Pulmonary artery endothelial cell (primary cell): ENCODE measurements at regions not wholly inside any gene's neighbourhood (a gene's known extent, or its start where the extent isn't known, plus 50 kb on each side); places are given as distances from the start of the nearest gene placed in this dataset.

Experiments
- DNase-seq: peaks from one replicate; pipeline ENCODE4 v3.0.0-alpha.2; 2011; ENCODE audit warnings: low read depth, low spot score

DNA sequence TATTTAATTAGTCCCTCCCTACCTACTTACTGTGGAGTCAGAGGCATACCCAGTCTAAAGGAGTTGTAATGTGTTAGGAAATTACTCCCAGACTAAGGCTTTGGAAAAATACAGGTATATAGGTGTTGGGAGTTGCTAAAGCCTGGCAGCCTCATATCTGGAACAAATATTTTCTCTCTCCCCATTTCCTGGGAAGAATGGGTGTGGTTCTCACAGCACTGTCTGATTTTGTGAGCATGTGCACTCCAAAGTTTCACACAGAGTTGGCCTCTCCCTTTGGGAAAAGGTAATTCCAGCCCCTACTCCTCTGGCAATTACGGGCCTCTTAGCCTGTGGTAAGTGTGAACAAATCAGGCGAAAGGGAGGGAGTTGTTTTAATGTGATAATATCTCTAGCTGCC lies 187.0 kb downstream of the MID1IP1 start:
- no peak for DNase-seq

DNA sequence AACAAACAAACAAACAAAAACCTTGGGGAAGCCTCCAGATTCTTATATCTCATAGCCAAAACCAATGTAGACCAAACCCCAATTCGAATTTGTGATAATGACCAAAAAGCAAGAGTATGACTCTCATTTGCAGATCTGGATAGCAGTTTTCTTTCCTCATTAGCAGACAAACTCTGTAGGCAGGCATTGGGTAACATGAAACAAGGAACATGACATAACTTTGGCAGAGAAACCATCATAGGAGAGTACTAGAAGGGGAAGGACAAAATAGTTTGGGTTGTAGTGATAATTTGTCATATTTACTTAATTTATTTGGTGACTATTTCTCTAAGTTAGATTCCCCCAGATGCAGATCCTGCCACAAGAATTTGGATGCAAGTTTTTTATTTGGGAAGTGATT lies 187.8 kb downstream of the MID1IP1 start:
- DNase-seq, result no peak

DNA sequence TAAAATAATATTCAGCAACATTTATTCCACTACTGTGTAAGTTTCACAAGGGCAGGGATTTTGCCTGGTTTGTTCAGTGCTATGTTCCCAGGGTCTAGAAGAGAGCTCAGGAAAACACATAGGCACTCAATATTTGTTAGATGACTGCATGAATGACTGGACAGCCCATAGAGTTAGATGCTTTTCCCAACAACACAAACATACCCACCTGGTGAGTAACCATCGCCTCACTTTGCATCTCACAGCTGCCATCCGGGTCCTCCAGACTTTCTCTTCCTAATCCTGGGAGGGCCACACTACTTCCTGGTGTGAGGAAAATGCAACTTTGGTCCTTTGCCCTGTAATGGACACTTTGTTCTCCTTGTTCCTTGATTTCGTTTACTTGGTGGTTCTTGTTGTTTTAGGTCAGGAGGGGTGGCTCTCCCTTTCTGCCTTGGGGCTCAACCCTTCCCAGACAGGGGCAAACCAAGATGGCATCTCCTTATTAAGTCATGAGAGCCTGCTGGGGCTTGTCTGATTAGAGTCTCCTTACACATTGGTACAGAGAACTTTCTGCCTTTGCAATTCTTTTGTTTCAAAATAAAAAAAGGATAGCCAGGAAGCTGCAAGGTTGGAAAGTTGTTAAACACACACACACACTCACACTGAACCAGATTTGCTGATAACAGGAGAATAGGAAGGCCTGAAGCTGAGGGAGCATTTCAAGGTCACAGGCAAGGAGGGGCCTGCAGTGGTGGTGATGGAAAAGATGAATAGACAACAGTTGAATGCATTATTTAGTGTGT lies 190.6 kb downstream of the MID1IP1 start:
- no peak for DNase-seq

DNA sequence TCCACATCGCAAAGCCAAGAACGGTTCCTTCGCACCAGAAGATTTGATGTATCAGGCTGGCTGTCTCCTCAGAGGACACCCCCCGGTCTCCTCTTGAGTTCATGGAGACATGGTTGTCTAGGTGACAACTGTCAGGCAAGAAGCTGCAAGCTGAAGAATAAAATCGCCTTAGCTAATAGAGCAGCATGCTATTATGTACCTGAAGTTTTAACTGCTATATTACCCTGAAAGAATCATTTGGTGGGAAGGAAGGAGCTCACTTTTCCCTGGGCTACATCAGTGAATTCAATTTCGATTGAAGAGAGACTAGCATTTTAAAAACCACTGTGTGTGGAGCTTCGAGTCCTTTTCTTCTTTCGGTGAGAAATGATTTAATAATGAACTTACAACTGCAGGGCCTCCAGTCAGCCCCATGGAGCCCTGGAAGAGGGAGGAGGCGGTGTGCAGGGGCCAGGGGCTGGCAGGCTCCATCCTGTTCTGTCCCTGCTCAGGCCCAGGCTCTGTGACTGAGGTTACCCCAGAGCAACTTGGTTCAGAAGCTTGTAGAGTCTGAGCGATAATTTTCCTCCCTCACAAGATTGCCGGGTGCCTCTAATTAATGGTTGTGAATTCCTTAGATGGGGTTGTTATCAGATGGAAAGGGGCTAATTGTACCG lies 191.3 kb downstream of the MID1IP1 start:
- no peak for DNase-seq

DNA sequence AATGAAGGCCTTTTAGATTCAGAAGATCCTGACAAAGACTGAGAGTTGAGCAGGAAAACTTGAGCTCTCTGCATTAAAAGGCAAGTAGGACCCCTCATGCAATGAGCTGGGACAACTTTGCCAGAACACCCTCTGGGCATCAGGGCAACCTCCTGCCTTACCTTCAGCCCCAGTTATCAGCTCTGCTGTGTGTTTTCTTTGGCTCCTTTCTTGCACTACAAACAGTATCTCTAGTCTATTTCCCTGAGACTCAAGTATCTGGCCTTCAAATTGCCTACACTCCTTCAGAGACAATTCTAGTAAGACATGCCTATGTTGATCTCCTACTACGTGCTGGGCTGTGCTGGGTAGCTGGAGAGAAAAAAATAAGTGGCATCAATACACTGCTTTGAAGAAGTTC lies 192.2 kb downstream of the MID1IP1 start:
- no peak for DNase-seq

DNA sequence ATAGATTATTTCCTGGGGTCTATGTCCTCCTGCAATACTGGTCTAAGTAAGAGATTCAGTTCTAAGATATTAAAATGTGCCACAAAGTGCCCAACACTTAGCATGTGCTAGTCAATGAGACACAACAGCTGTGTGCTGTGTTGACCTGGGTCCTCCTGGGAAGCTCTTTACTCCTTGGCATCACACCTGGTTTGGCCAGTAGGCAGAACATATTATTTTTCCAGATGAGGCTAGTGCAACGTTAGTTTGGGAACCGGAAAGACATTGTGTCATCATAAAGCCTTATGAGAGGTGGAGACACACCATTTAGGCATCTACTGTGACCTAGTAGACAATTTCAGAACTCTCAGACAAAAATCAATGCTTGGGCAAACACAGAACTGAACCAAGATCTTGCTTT lies 197.8 kb downstream of the MID1IP1 start:
- DNase-seq, result no peak

DNA sequence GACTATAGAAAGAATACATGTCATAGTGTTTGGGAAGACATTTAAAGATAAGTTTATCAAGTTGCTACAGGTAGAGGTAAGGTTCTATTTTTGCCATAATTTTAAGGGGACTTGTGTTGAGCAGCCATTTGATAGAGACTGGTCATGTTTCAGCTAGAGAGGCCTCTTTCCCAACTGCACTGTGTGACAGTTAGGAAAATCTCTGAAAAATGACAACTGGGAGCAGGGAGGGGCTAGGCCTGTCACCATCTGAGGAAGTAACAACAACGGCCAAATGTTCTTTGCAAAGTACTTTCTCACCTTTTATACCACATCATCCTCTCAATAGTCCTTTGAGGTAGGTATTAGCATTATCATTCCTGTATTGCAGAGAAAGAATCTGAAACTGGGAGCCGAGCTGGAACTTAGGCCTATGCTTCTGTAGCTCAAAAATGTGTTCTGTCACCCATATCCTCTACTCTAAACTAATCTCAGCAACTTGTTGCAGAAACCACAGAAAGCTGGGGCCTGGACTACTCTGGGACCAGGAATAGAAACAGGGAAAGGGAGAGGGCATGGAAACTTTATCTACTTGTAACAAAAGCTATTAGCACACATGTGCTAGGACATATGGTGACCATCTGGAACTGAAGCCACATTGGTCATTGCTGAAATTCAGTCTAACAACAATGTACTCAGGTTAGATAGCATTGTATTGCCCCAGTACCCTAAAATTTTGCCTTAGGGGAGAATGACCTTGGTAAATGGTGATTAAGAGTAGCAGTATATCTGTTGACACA lies 198.9 kb downstream of the MID1IP1 start:
- DNase-seq, result no peak

DNA sequence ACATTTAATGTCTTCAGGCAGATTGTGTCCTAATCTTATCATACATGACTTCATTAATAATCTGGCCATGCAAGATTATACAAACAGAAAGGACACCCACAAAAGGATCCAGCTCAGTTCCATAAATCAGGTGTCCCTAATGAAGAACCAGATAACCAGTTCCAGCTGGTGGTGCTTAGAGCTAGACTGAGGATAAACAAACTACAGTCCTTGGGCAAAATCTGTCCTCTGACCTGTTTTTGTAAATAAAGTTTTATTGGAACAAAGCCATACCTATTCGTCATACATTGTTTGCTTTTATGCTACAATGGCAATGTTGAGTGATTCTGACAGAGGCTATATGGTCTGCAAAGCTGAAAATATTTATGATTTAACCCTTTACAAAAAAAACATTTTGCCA lies 199.5 kb downstream of the MID1IP1 start:
- DNase-seq, result no peak

DNA sequence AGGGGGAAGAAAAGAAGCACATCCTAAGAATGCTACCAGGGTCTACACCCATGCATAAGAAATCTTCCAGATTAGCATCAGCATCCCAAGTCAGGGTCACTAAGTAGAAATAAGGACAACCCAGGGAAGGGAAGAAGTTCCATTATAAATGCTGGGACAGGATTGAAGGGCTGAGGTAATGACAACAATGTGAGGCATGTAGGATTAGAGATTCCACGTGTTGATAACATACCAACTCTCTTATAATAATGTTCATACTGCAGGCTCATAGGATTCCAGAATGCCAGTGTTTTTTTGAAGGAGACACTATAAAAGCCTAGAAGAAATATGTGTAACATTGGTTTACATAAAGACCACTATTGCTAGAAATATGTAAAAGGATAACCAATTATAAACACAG lies 201.2 kb downstream of the MID1IP1 start:
- no peak for DNase-seq

DNA sequence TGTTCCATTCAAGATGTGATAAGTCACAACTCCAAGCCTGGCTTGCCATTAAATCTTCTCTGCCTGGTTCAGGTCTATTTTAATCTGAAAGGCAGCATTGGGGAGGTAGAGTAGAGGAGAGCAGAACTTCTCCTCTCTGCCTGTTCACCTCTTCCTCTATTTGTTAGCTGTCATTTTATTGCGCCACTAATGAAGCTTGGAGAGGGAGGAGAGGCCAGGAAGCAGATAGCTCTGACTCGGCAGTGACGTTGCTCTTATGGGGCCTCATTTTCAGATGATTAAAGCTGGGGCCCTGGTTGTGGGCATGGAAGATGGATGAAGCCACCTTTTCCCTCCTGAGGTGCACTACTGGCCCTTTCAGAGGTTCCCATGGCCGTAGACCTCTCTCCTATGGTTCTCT lies 207.3 kb downstream of the MID1IP1 start:
- DNase-seq, result no peak

DNA sequence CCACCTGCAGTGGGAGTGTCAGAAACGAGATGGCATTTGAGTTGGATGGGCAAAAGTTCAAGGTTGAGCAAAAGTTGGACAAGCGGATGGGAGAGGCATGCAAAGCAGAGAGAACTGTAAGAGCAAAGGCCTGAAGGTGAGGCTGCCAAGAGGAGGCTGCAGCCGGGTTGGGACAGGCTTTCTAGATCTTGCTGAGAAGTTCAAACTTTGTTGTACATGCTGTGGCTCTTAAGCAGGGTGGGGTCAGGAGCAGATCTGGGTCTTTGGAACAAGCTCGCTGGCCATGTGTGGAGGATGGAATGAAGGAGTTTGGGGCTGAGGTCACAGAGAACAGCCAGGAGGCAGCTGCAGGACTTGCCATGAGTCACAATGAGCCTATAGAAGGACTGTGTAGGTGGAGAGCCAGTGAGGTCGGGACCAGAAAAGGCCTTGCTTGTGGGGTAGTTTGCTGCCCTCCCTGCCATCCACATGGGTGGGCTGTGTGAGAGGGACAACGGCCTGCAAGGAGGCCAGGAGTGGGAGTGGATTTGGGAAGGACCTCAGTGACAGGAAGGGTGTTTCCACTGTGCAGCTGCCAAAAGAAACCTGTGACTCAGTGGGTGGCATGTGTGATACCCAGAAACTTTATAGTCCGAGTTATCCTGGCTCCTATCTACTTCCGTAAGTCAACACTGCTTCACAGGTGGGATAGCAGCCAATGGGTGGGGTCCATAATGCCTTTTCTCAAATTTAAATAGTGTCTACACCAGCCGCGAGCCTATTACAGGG lies 210.4 kb downstream of the MID1IP1 start:
- DNase-seq, result no peak

DNA sequence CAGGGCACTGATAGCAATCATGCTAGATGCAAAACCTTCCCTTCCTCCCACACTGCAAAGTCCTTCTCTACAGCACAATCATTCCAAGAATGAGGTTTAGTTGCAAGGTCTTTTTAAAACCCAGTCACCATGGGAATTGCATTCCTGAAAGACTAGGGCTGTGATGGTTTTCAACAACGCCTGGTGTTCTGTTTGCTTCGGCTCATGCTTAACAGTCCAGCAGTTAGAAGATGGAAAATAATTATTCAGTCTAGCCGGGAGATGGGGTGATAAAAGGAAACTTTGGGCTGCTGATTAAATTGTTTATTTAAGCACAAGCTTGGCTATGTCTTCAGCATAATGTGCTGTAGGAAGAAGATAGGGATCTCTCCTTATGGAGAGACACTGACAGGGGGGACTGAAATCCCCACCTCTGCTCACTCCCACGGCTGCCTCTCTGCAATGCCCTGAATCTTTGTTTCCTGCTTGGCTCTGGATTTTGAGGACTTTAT lies 211.4 kb downstream of the MID1IP1 start:
- no peak for DNase-seq

DNA sequence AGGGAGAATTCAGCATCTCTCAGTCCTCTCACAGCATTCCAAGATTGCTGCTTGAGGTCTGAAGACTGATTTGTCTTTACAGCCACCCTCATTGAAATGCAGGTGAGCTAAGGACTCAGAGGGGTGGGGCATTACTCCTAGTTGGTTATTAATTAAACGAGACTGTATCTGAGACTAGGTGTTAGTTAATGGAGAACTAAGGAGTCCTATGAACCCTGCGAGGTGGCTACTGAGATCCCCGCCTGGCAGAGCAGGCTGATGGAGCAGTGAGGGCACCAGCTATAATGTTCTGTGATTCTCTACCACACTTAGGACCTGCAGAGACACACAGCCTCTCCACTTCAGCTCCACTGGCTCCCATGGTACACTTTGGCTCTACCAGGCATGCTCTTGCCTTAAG lies 215.3 kb downstream of the MID1IP1 start:
- no peak for DNase-seq

DNA sequence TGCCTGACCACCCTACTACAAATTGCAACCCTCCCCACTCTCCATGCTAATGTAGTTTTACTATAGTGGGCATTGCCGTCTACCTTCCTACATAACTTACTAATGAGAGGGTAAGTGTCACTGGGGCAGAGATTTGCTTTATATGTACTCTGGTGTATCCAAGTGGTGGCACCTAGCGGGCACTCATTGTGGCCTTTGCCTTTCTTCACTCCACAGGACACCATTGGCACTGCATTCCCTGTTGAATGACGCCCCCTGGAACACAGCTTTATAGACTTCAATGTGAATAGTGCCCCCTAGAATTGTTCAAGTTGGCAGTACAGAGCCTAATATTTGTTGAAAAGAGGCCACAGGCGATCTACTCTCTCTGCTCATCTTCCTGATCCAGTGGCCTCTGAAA lies 215.8 kb downstream of the MID1IP1 start:
- DNase-seq, result no peak

DNA sequence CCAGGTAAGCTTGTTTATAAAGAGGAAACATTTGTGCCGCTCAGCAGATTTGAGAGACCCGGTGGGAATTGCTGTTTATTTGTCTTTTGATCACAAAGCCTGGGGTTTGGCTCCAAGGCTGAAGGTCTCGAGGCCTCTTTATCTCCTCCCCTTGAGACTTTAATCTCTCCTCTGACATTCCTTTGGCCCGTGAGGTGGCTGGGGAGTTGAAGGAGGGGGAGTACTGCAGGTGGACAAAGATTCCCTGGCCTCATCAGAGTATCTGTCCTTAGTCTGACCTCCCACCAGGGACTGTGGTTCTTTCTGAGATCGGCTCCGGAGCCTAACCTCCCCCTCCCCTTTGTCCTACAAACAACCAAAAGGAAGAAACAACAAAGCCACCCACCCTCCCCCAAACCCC lies 216.5 kb downstream of the MID1IP1 start:
- no peak for DNase-seq

DNA sequence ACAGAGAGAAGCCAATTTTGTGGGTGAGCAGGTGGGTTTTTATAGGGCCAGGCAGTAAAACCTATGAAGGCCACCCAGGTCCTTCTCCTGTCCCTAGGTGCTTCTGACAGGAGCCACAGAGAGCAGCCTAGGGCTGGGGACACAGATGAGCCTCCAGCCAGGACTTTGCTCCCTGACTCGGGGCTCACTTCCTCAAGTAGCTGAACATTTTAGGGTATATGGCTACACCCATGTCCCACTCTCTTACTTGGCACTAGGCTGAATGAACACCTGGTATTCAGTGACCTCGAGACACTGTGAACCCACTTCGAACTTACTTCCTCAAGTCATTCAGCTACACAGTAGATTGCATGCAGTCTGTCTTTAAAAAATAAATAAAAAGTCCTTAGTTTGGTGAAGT lies 217.3 kb downstream of the MID1IP1 start:
- no peak for DNase-seq

DNA sequence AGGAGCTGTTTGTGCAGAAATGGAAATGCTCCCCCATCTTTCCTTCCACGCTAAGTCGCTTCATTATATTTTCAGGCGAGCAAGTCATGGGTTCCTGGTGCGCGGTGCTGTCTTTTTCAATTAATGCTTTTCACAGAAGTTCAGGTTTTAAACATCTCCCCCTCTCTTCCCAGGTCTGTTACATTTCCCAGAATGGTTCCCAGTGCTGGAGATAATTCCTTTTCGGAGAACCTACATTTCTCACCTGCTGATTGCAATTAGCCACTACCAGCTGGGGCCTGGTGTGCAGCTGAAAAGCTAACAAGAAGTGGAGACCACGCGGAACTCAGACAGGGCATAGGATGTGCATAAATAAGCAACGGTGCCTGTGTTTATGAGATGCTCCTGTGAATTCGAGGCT lies 217.8 kb downstream of the MID1IP1 start:
- DNase-seq, result no peak

DNA sequence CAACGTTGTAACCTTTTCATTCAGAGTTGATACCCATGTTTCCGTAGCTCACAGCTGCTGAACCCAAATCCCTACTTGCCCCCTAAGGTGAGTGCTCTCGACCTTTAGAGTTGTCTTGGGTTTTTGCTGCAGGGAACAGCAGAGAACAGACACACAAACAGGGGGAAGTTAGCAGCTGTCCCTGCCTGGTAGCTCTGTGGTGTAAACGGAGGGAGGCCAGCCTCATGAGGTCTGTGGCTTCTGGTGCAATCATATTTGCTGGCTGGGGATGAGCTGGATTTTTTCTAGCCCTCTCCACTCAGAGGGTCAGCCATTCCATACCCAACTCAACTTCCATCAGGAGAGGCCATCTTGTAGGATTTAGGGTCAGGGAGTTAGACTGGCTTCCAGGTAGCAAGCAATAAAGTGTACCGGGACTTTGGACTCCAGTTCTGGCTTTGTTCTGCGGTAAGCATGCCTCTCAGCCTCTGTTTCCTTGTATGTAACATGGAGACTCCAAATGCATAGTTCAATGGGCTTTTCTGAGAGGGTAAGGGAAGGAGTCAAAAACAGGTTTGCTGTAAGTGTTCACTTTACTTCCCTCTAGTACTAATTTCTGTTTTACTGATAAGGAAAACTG lies 218.9 kb downstream of the MID1IP1 start:
- no peak for DNase-seq

DNA sequence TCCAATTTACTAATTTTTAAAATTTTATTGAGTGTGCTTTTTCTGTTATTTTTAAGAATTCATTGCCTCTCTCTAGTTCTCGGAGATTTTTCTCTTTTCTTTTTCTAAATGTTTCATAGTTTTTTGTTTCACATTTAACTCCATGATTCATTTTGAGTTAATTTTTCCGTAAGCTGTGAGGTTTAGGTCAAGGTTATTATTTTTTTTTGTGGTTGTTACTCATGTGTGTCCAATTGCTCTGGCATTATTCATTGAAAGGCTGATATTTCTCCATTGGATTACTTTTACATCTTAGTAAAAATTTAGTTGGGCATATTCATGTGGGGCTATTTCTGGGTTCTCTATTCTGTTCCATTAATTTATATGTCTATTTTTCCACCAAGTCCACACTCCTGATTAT lies 220.8 kb downstream of the MID1IP1 start:
- no peak for DNase-seq

DNA sequence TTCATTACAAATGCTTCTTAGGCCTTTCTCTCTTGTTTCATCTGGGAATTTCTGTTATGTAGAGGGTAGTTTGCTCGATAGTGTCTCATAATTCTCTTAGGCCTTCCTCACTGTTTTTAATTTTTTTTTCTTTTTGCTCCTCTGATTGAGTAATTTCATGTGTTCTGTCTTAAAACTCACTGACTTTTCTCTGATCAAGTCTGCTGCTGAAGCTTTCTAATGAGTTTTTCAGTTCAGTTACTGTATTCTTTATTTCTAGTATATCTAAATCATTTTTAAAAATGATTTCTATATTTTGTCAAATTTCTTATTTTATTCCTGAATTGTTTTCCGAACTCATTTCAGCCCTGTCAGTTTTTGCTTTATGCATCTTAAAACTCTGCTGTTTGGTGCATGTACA lies 228.0 kb downstream of the MID1IP1 start:
- no peak for DNase-seq

DNA sequence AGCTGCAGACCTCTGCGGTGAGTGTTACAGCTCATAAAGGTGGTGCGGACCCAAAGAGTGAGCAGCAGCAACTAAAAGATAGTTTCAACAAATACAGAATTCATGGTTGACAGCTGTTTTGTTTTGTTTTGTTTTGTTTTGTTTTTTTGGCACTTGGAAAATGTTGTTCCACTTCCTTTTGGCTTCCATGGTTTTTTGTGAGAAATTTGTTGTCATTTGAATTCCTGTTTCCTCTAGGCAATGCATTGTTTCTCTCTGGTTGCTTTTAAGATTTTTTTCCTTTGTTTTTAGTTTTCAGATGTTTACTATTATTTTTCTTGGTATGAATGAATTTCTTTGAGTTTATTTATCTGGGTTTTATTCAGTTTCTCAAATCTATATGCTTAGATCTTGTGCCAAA lies 229.4 kb downstream of the MID1IP1 start:
- DNase-seq, result no peak
